Upper lobe of left lung (tissue), 6 donors: ENCODE measurements at regions not wholly inside any gene's neighbourhood (a gene's known extent, or its start where the extent isn't known, plus 50 kb on each side); places are given as distances from the start of the nearest gene placed in this dataset.

Experiments
- ATAC-seq, 2 donors: fragments of 200-7000 bp; cut with Tn5 transposase; one replicate each; pipeline ENCODE4 v1.9.1; 2022; ENCODE audit warnings: mild to moderate bottlenecking in 2 of 2, moderate library complexity in 2 of 2; ENCODE audit not compliant: low FRiP score in 2 of 2
- DNase-seq, 2 donors: peaks; one replicate each; pipeline ENCODE4 v3.0.0-alpha.2; 2019 to 2020
- H3K27ac ChIP-seq, 4 donors: fragments of 200-600 bp; sonication (generic); one replicate each; pipeline ENCODE4 v1.5.1; 2016 to 2019
- H3K27me3 ChIP-seq, 4 donors: fragments of 200-600 bp; sonication (generic); one replicate each; pipeline ENCODE4 v1.5.1; 2017 to 2019
- H3K36me3 ChIP-seq, 4 donors: fragments of 200-600 bp; sonication (generic); one replicate each; pipeline ENCODE4 v1.5.1; 2016 to 2019
- H3K4me1 ChIP-seq, 4 donors: fragments of 200-600 bp; sonication (generic); one replicate each; pipeline ENCODE4 v1.5.1; 2018 to 2019
- H3K4me3 ChIP-seq, 4 donors: fragments of 200-600 bp; sonication (generic); one replicate each; pipeline ENCODE4 v1.5.1; 2017 to 2019; ENCODE audit warnings: mild to moderate bottlenecking in 2 of 4, moderate library complexity in 1 of 4
- H3K9me3 ChIP-seq, 4 donors: fragments of 200-600 bp; sonication (generic); one replicate each; pipeline ENCODE4 v1.5.1; 2018 to 2019
- CTCF ChIP-seq, 6 experiments: fragments of 450-650 bp in 4 of 6; fragments of 200-600 bp in 2 of 6; sonication (generic) in 2 of 6; IDR thresholded peaks; one replicate each; pipeline ENCODE4 v1.5.1; 2016 to 2019; ENCODE audit warnings: antibody characterized with exemption in 6 of 6
- EP300 ChIP-seq, 4 donors: sonication (generic); formaldehyde crosslinking; IDR thresholded peaks; one replicate each; pipeline ENCODE4 v1.5.1; 2017; ENCODE audit warnings: antibody characterized with exemption in 4 of 4, control low read depth in 2 of 4
- POLR2A ChIP-seq, 4 donors: fragments of 450-650 bp; IDR thresholded peaks; one replicate each; pipeline ENCODE4 v1.5.1; 2016 to 2017; ENCODE audit warnings: antibody characterized with exemption in 4 of 4, mild to moderate bottlenecking in 2 of 4
- POLR2AphosphoS5 ChIP-seq, 2 donors: sonication (generic); formaldehyde crosslinking; IDR thresholded peaks; one replicate each; pipeline ENCODE4 v1.5.1; 2017; ENCODE audit warnings: antibody characterized with exemption in 2 of 2
- WGBS, 2 donors: methylation state at CpG; one replicate each; pipeline ENCODE4 v1.1.5; 2017 to 2018; 5-methylcytosine and 5-hydroxymethylcytosine counted together
- donor health status: DM: no; HTN: no; CAD: no; lungs with moderate emphysema.
- donor health status: DM: no; HTN: yes; CAD: no; lungs with severe emphysema.

- Histone ChIP-seq H3K36me3 (no peaks in the 10 kb centered on the region), H3K4me1 (no peaks in the 10 kb centered on the region), H3K4me3 (no peak overlapping the region), H3K9me3 (no peaks in the 10 kb centered on the region), H3K27me3 (no peaks in the 10 kb centered on the region), H3K27ac (no peak overlapping the region)
- DNase-seq (no peak), ATAC-seq (no peak)
- 79 to 85% methylated on average over 1 of the region's 1 CpG for WGBS, 2 donors
- TF ChIP-seq CTCF (IDR thresholded peaks at IDR 0.05) (no peak), EP300 (IDR thresholded peaks at IDR 0.05) (no peak), POLR2A (IDR thresholded peaks at IDR 0.05) (no peak), POLR2AphosphoS5 (IDR thresholded peaks at IDR 0.05) (no peak)
Measured at GRCh38 chr12:126218697-126219096, 1153.5 kb downstream of the AACS start.

GRCh38 chr12:126219139-126219538, 1153.9 kb downstream of the AACS start:
- DNase-seq (no peak), ATAC-seq (no peak)
- no peaks in the 10 kb centered on the region for H3K27me3 ChIP-seq
- no peaks in the 10 kb centered on the region for H3K4me1 ChIP-seq
- H3K36me3 ChIP-seq: no peaks in the 10 kb centered on the region
- H3K9me3 ChIP-seq: no peaks in the 10 kb centered on the region
- no peak overlapping the region for H3K4me3 ChIP-seq
- no peak overlapping the region for H3K27ac ChIP-seq
- TF ChIP-seq POLR2A (IDR thresholded peaks at IDR 0.05) (no peak), EP300 (IDR thresholded peaks at IDR 0.05) (no peak), POLR2AphosphoS5 (IDR thresholded peaks at IDR 0.05) (no peak), CTCF (IDR thresholded peaks at IDR 0.05) (no peak)
- 66% methylated on average over 2 of the region's 2 CpGs for WGBS, 2 donors

GRCh38 chr12:126219654-126220279, 1154.5 kb downstream of the AACS start:
- TF ChIP-seq POLR2A (IDR thresholded peaks at IDR 0.05) (no peak), CTCF (IDR thresholded peaks at IDR 0.05) (no peak), POLR2AphosphoS5 (IDR thresholded peaks at IDR 0.05) (no peak), EP300 (IDR thresholded peaks at IDR 0.05) (no peak)
- H3K4me1 ChIP-seq: no peaks in the 10 kb centered on the region
- H3K9me3 ChIP-seq: no peaks in the 10 kb centered on the region
- no peak for DNase-seq
- H3K4me3 ChIP-seq: no peak overlapping the region
- no peak overlapping the region for H3K27ac ChIP-seq
- H3K36me3 ChIP-seq: no peaks in the 10 kb centered on the region
- 78 to 81% methylated on average over 6 of the region's 6 CpGs for WGBS, 2 donors
- H3K27me3 ChIP-seq: no peaks in the 10 kb centered on the region
- ATAC-seq: no peak

- Histone ChIP-seq H3K9me3 (peaks cover 0 to 3% (median 0%) of the 10 kb centered on the region in 4 donors), H3K4me1 (no peaks in the 10 kb centered on the region), H3K27me3 (no peaks in the 10 kb centered on the region), H3K27ac (no peak overlapping the region), H3K4me3 (no peak overlapping the region), H3K36me3 (no peaks in the 10 kb centered on the region)
- WGBS, 2 donors: 82 to 85% methylated on average over 3 of the region's 3 CpGs
- TF ChIP-seq POLR2A (IDR thresholded peaks at IDR 0.05) (no peak), EP300 (IDR thresholded peaks at IDR 0.05) (no peak), CTCF (IDR thresholded peaks at IDR 0.05) (no peak), POLR2AphosphoS5 (IDR thresholded peaks at IDR 0.05) (no peak)
- no peak for DNase-seq
- ATAC-seq: no peak
Measured at GRCh38 chr12:126224032-126224431, 1158.8 kb downstream of the AACS start.

GRCh38 chr12:126228936-126229335, 1163.7 kb downstream of the AACS start:
- Histone ChIP-seq H3K4me3 (no peak overlapping the region), H3K27ac (no peak overlapping the region), H3K36me3 (no peaks in the 10 kb centered on the region), H3K9me3 (peaks cover 0 to 3% (median 0%) of the 10 kb centered on the region in 4 donors), H3K4me1 (no peaks in the 10 kb centered on the region), H3K27me3 (no peaks in the 10 kb centered on the region)
- WGBS, 2 donors: 77 to 81% methylated on average over 2 of the region's 2 CpGs
- TF ChIP-seq EP300 (IDR thresholded peaks at IDR 0.05): no peak
- TF ChIP-seq POLR2AphosphoS5 (IDR thresholded peaks at IDR 0.05): no peak
- DNase-seq (no peak), ATAC-seq (no peak)
